ENCODE measurements at regions not wholly inside any gene's neighbourhood (a gene's known extent, or its start where the extent isn't known, plus 50 kb on each side); places are given as distances from the start of the nearest gene placed in this dataset.

DNA sequence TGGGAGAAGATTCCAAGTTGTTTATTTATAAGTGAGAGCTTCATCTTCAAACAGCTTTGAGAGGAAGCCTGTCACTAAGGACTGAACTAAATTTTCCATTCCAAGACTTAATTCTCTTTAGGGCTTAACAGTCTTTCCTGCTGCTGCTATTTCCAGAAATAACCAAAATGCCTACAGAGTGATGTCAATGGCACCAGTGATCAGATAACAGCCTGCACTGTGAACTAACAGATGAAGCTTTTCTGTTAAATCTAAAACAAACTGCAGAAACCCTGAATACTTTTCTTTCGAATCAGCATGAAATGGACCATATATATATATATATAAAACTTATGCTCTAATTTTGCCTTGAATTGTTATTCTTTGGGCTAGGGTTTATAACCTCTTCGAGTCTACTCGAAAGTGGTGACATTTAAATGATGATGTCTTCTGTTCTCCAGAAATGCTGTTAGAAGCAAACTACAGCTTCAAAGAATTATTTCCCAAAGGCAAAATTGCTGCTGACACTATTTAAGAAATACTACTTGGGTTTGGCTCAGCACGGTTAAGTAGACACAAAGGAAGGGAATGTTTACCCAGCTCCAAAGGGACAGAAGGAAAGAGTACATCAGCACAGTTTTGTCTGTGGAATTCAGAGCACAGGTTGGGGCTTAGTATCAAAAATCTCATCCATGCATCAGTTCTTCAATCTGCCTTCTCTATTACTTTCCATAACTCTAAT lies 238.5 kb upstream of the LRRN1 start:
- H3K9me3 Mint-ChIP-seq: peaks cover 2 to 13% (median 6%) of the 10 kb centered on the region in 5 donors
- H3K4me1 ChIP-seq (ENCODE audit: insufficient read depth, low read length): no peaks in the 10 kb centered on the region
- H3K4me3 Mint-ChIP-seq: no peak overlapping the region
- H3K36me3 Mint-ChIP-seq: no peaks in the 10 kb centered on the region
- no peak for DNase-seq
- H3K27ac Mint-ChIP-seq: no peak overlapping the region
- H3K27me3 Mint-ChIP-seq: no peaks in the 10 kb centered on the region
- H3K9me3 ChIP-seq (ENCODE audit: low read length): no peaks in the 10 kb centered on the region
- POLR2A ChIA-PET: no interaction called here
- H3K36me3 ChIP-seq (ENCODE audit: insufficient read depth, low read length): no peaks in the 10 kb centered on the region
- no peaks in the 10 kb centered on the region for H3K4me1 Mint-ChIP-seq
- CTCF ChIA-PET: no interaction called here
- H3K27ac ChIP-seq (ENCODE audit: low read depth, low read length): no peak overlapping the region
- H3K4me3 ChIP-seq (ENCODE audit: low read length): no peak overlapping the region
- no peaks in the 10 kb centered on the region for H3K27me3 ChIP-seq (ENCODE audit: insufficient read depth, low read length, poor library complexity, severe bottlenecking)

- Histone ChIP-seq H3K4me1 (ENCODE audit: insufficient read depth, low read length) (no peaks in the 10 kb centered on the region), H3K4me3 (ENCODE audit: low read length) (no peak overlapping the region), H3K9me3 (ENCODE audit: low read length) (no peaks in the 10 kb centered on the region), H3K36me3 (ENCODE audit: insufficient read depth, low read length) (no peaks in the 10 kb centered on the region), H3K27ac (ENCODE audit: low read depth, low read length) (no peak overlapping the region), H3K27me3 (ENCODE audit: insufficient read depth, low read length, poor library complexity, severe bottlenecking) (no peaks in the 10 kb centered on the region)
- no peak overlapping the region for H3K27ac Mint-ChIP-seq
- H3K4me3 Mint-ChIP-seq: no peak overlapping the region
- no peaks in the 10 kb centered on the region for H3K36me3 Mint-ChIP-seq
- peaks cover 1 to 12% (median 6%) of the 10 kb centered on the region in 5 donors for H3K9me3 Mint-ChIP-seq
- DNase-seq: no peak
- no peaks in the 10 kb centered on the region for H3K27me3 Mint-ChIP-seq
- no peaks in the 10 kb centered on the region for H3K4me1 Mint-ChIP-seq
- CTCF ChIA-PET: no interaction called here
- POLR2A ChIA-PET: no interaction called here
Measured at GRCh38 chr3:3559786-3560185, 239.4 kb upstream of the LRRN1 start.

GRCh38 chr3:3556078-3556477 lies 243.2 kb upstream of the LRRN1 start:
- Histone ChIP-seq H3K27ac (ENCODE audit: low read depth, low read length) (no peak overlapping the region), H3K9me3 (ENCODE audit: low read length) (no peaks in the 10 kb centered on the region), H3K36me3 (ENCODE audit: insufficient read depth, low read length) (no peaks in the 10 kb centered on the region), H3K4me1 (ENCODE audit: insufficient read depth, low read length) (no peaks in the 10 kb centered on the region), H3K4me3 (ENCODE audit: low read length) (no peak overlapping the region), H3K27me3 (ENCODE audit: insufficient read depth, low read length, poor library complexity, severe bottlenecking) (no peaks in the 10 kb centered on the region)
- Mint-ChIP-seq H3K4me3 (no peak overlapping the region), H3K4me1 (no peaks in the 10 kb centered on the region), H3K36me3 (no peaks in the 10 kb centered on the region), H3K27ac (no peak overlapping the region), H3K27me3 (no peaks in the 10 kb centered on the region), H3K9me3 (peaks cover 2 to 17% (median 6%) of the 10 kb centered on the region in 5 donors)
- ChIA-PET CTCF (no interaction called here), POLR2A (no interaction called here)
- no peak for DNase-seq

DNA sequence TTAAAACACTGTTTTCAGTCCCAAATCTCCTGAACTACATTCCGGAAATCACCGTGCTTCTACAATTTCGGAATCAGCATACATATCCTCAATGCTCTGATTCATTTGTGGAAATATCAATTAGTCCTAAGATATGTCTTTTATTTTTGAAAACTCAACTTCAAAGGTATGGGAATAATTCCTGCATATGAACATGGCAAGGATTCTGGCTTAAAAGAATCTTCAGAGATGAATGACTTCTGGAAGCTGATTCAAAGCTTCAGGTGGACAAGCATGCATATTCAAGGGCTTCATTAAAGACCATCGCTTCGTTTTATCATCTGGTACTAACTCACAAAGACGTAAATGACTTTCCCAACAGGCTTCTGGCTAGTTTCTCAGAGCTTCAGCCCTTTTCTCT lies 246.0 kb upstream of the LRRN1 start:
- no peaks in the 10 kb centered on the region for H3K36me3 Mint-ChIP-seq
- no peaks in the 10 kb centered on the region for H3K4me1 ChIP-seq (ENCODE audit: insufficient read depth, low read length)
- no peaks in the 10 kb centered on the region for H3K36me3 ChIP-seq (ENCODE audit: insufficient read depth, low read length)
- H3K4me3 Mint-ChIP-seq: no peak overlapping the region
- H3K27ac ChIP-seq (ENCODE audit: low read depth, low read length): no peak overlapping the region
- no peak overlapping the region for H3K27ac Mint-ChIP-seq
- no peaks in the 10 kb centered on the region for H3K27me3 ChIP-seq (ENCODE audit: insufficient read depth, low read length, poor library complexity, severe bottlenecking)
- ChIA-PET POLR2A (no interaction called here), CTCF (no interaction called here)
- H3K9me3 Mint-ChIP-seq: peaks cover 8 to 24% (median 8%) of the 10 kb centered on the region in 5 donors
- H3K27me3 Mint-ChIP-seq: no peaks in the 10 kb centered on the region
- no peak for DNase-seq
- H3K4me3 ChIP-seq (ENCODE audit: low read length): no peak overlapping the region
- H3K4me1 Mint-ChIP-seq: no peaks in the 10 kb centered on the region
- H3K9me3 ChIP-seq (ENCODE audit: low read length): no peaks in the 10 kb centered on the region

GRCh38 chr3:3552761-3553160 lies 246.5 kb upstream of the LRRN1 start:
- Histone ChIP-seq H3K9me3 (ENCODE audit: low read length) (no peaks in the 10 kb centered on the region), H3K27me3 (ENCODE audit: insufficient read depth, low read length, poor library complexity, severe bottlenecking) (no peaks in the 10 kb centered on the region), H3K36me3 (ENCODE audit: insufficient read depth, low read length) (no peaks in the 10 kb centered on the region), H3K27ac (ENCODE audit: low read depth, low read length) (no peak overlapping the region), H3K4me3 (ENCODE audit: low read length) (no peak overlapping the region), H3K4me1 (ENCODE audit: insufficient read depth, low read length) (no peaks in the 10 kb centered on the region)
- no peaks in the 10 kb centered on the region for H3K4me1 Mint-ChIP-seq
- H3K27me3 Mint-ChIP-seq: no peaks in the 10 kb centered on the region
- ChIA-PET POLR2A (no interaction called here), CTCF (no interaction called here)
- no peaks in the 10 kb centered on the region for H3K36me3 Mint-ChIP-seq
- no peak for DNase-seq
- H3K4me3 Mint-ChIP-seq: no peak overlapping the region
- H3K27ac Mint-ChIP-seq: peak overlapping the region in 1 of 8 donors; percentile 58
- peaks cover 5 to 19% (median 7%) of the 10 kb centered on the region in 5 donors for H3K9me3 Mint-ChIP-seq

DNA sequence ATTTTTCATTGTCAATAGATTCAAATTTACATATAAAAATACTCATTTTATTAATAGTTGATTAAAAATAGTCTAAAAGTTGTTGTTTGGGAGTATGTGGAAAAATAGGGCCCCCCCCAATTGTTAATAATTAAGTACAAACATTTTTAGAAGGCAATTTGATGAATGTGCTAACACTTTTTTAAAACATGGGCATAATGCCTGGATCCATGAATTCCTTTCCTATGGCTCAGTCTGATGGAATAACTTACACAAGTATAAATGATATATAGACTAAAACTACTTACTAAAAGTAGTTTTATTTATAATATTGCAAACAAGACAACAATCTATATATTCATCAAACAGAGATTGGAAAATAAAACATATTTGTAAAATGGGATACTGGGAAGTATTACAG lies 247.2 kb upstream of the LRRN1 start:
- Histone ChIP-seq H3K4me1 (ENCODE audit: insufficient read depth, low read length) (no peaks in the 10 kb centered on the region), H3K36me3 (ENCODE audit: insufficient read depth, low read length) (no peaks in the 10 kb centered on the region), H3K27ac (ENCODE audit: low read depth, low read length) (no peak overlapping the region), H3K9me3 (ENCODE audit: low read length) (no peaks in the 10 kb centered on the region), H3K27me3 (ENCODE audit: insufficient read depth, low read length, poor library complexity, severe bottlenecking) (no peaks in the 10 kb centered on the region), H3K4me3 (ENCODE audit: low read length) (no peak overlapping the region)
- ChIA-PET POLR2A (no interaction called here), CTCF (no interaction called here)
- Mint-ChIP-seq H3K4me1 (no peaks in the 10 kb centered on the region), H3K27me3 (no peaks in the 10 kb centered on the region), H3K27ac (no peak overlapping the region), H3K9me3 (peaks cover 5 to 15% (median 6%) of the 10 kb centered on the region in 5 donors), H3K36me3 (no peaks in the 10 kb centered on the region), H3K4me3 (no peak overlapping the region)
- no peak for DNase-seq

GRCh38 chr3:3545360-3545759 lies 253.9 kb upstream of the LRRN1 start:
- Mint-ChIP-seq H3K36me3 (no peaks in the 10 kb centered on the region), H3K27me3 (peaks cover 0 to 2% of the 10 kb centered on the region in 2 donors), H3K9me3 (peaks cover 5 to 14% (median 11%) of the 10 kb centered on the region in 5 donors), H3K4me3 (no peak overlapping the region), H3K4me1 (no peaks in the 10 kb centered on the region), H3K27ac (no peak overlapping the region)
- no peaks in the 10 kb centered on the region for H3K36me3 ChIP-seq (ENCODE audit: insufficient read depth, low read length)
- CTCF ChIA-PET: no interaction called here
- H3K27ac ChIP-seq (ENCODE audit: low read depth, low read length): no peak overlapping the region
- H3K4me3 ChIP-seq (ENCODE audit: low read length): no peak overlapping the region
- H3K9me3 ChIP-seq (ENCODE audit: low read length): no peaks in the 10 kb centered on the region
- POLR2A ChIA-PET: no interaction called here
- DNase-seq: no peak
- no peaks in the 10 kb centered on the region for H3K4me1 ChIP-seq (ENCODE audit: insufficient read depth, low read length)
- no peaks in the 10 kb centered on the region for H3K27me3 ChIP-seq (ENCODE audit: insufficient read depth, low read length, poor library complexity, severe bottlenecking)

DNA sequence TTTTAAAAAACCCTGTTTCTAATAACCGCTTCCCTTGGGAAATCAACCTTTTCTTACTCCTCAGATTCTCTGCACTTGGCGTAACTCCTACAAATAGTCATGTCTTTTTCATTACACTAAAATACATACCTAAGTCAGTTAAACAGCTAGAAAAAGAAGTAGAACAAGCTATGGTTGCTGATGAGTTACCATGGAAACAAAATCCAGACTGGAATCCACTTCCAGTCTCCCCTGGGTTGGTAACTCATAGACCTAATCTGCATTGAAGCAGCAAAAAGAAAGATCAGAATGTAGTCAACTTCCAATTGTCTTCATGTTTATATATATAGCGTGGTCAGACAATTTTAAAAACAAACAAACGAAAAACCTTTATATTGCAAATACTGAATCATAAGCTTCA lies 260.8 kb upstream of the LRRN1 start:
- H3K36me3 Mint-ChIP-seq: no peaks in the 10 kb centered on the region
- peaks cover 0 to under 1% of the 10 kb centered on the region in 2 donors for H3K27me3 Mint-ChIP-seq
- Histone ChIP-seq H3K36me3 (ENCODE audit: insufficient read depth, low read length) (no peaks in the 10 kb centered on the region), H3K27me3 (ENCODE audit: insufficient read depth, low read length, poor library complexity, severe bottlenecking) (no peaks in the 10 kb centered on the region), H3K4me3 (ENCODE audit: low read length) (no peak overlapping the region), H3K9me3 (ENCODE audit: low read length) (no peaks in the 10 kb centered on the region), H3K27ac (ENCODE audit: low read depth, low read length) (no peak overlapping the region), H3K4me1 (ENCODE audit: insufficient read depth, low read length) (no peaks in the 10 kb centered on the region)
- H3K27ac Mint-ChIP-seq: no peak overlapping the region
- no peak overlapping the region for H3K4me3 Mint-ChIP-seq
- no peak for DNase-seq
- H3K9me3 Mint-ChIP-seq: peaks cover under 1 to 5% (median 4%) of the 10 kb centered on the region in 5 donors
- no peaks in the 10 kb centered on the region for H3K4me1 Mint-ChIP-seq
- POLR2A ChIA-PET: no interaction called here
- CTCF ChIA-PET: no interaction called here

GRCh38 chr3:3532508-3532907 lies 266.7 kb upstream of the LRRN1 start:
- H3K36me3 Mint-ChIP-seq: no peaks in the 10 kb centered on the region
- H3K4me3 Mint-ChIP-seq: no peak overlapping the region
- CTCF ChIA-PET: no interaction called here
- Histone ChIP-seq H3K9me3 (ENCODE audit: low read length) (no peaks in the 10 kb centered on the region), H3K4me1 (ENCODE audit: insufficient read depth, low read length) (no peaks in the 10 kb centered on the region), H3K36me3 (ENCODE audit: insufficient read depth, low read length) (no peaks in the 10 kb centered on the region), H3K4me3 (ENCODE audit: low read length) (no peak overlapping the region), H3K27me3 (ENCODE audit: insufficient read depth, low read length, poor library complexity, severe bottlenecking) (no peaks in the 10 kb centered on the region), H3K27ac (ENCODE audit: low read depth, low read length) (no peak overlapping the region)
- DNase-seq: no peak
- peaks cover 0 to 5% (median 3%) of the 10 kb centered on the region in 5 donors for H3K9me3 Mint-ChIP-seq
- no peaks in the 10 kb centered on the region for H3K4me1 Mint-ChIP-seq
- no peaks in the 10 kb centered on the region for H3K27me3 Mint-ChIP-seq
- POLR2A ChIA-PET: no interaction called here
- H3K27ac Mint-ChIP-seq: no peak overlapping the region
